ENCODE measurements at regions not wholly inside any gene's neighbourhood (a gene's known extent, or its start where the extent isn't known, plus 50 kb on each side); places are given as distances from the start of the nearest gene placed in this dataset.

DNA sequence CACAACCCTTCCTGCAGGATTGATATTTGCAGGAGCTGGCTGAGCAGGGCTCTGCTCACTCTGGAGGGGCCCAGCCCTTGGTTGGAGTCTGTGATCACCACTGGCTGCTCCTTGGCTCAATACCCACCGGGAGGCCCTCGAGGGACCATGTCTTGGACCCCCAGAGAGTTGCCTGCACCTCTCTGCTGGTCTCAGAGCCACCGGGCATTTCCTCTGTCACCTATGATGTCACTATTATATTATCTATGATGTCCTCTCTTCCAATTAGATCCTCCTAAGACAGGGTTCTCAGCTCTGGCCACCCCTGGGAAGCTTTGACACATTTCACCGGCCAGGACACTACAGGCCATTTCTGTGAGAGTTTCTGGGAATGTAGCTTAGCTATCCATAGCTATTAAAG is 113.1 kb downstream of the PDCL3 start:
- TF ChIP-seq LEF1 (IDR thresholded peaks at IDR 0.05; ENCODE audit: borderline replicate concordance) = no peak
- TF ChIP-seq FOXK2 (IDR thresholded peaks at IDR 0.05) = no peak
- no peak for TF ChIP-seq SP1 (IDR thresholded peaks at IDR 0.05)
- TF ChIP-seq TARDBP (IDR thresholded peaks at IDR 0.05) = no peak
- no peak for TF ChIP-seq ARNT (IDR thresholded peaks at IDR 0.05)
- TF ChIP-seq ELF4 (IDR thresholded peaks at IDR 0.05) = no peak
- no peak for TF ChIP-seq SUZ12 (IDR thresholded peaks at IDR 0.05)
- no peak for TF ChIP-seq FOXM1 (IDR thresholded peaks at IDR 0.05; ENCODE audit: borderline replicate concordance)
- no peak for TF ChIP-seq CTBP1 (IDR thresholded peaks at IDR 0.05; ENCODE audit: borderline replicate concordance)
